Liver (tissue), 8 donors: ENCODE measurements at regions not wholly inside any gene's neighbourhood (a gene's known extent, or its start where the extent isn't known, plus 50 kb on each side); places are given as distances from the start of the nearest gene placed in this dataset.

Experiments used
- DNase-seq: peaks from one replicate; pipeline ENCODE4 v3.0.0-alpha.2; 2017; ENCODE audit warnings: low spot score
- H3K27ac ChIP-seq, 2 donors: one replicate each; pipeline ENCODE4 v1.7.0; 2013; ENCODE audit warnings: inconsistent platforms in 2 of 2, low read length in 2 of 2, control low read depth in 1 of 2, low read depth in 1 of 2, mild to moderate bottlenecking in 1 of 2
- H3K27me3 ChIP-seq, 4 donors: one replicate each; pipeline versions ENCODE4 v1.6.1 to v1.7.0; 2013; ENCODE audit warnings: low read length in 3 of 4, inconsistent platforms in 1 of 4, mild to moderate bottlenecking in 1 of 4, moderate library complexity in 1 of 4; ENCODE audit not compliant: control insufficient read depth in 4 of 4, insufficient read depth in 4 of 4
- H3K36me3 ChIP-seq, 4 donors: one replicate each; pipeline versions ENCODE4 v1.6.1 to v1.7.0; 2013; ENCODE audit warnings: low read length in 3 of 4, mild to moderate bottlenecking in 3 of 4, low read depth in 1 of 4, moderate library complexity in 1 of 4; ENCODE audit not compliant: control insufficient read depth in 4 of 4, insufficient read depth in 3 of 4
- H3K4me1 ChIP-seq, 4 donors: one replicate each; pipeline versions ENCODE4 v1.6.1 to v1.7.0; 2013; ENCODE audit warnings: low read length in 3 of 4, mild to moderate bottlenecking in 3 of 4, moderate library complexity in 1 of 4; ENCODE audit not compliant: control insufficient read depth in 4 of 4, insufficient read depth in 4 of 4
- H3K4me3 ChIP-seq, 3 donors: one replicate each; pipeline versions ENCODE4 v1.6.1 to v1.7.0; 2013; ENCODE audit warnings: low read length in 3 of 3, control low read depth in 1 of 3, low read depth in 1 of 3, mild to moderate bottlenecking in 1 of 3
- H3K9ac ChIP-seq, 2 donors: one replicate each; pipeline ENCODE4 v1.7.0; 2013; ENCODE audit warnings: low read length in 2 of 2, mild to moderate bottlenecking in 2 of 2, moderate library complexity in 2 of 2, control low read depth in 1 of 2, low read depth in 1 of 2
- H3K9me3 ChIP-seq, 4 donors: one replicate each; pipeline versions ENCODE4 v1.6.1 to v1.7.0; 2013; ENCODE audit warnings: low read length in 3 of 4; ENCODE audit not compliant: control insufficient read depth in 4 of 4
- EGR1 ChIP-seq, 2 donors: IDR thresholded peaks; 2 replicates each; pipeline ENCODE4 v1.6.1; 2016 to 2018; ENCODE audit warnings: antibody characterized with exemption in 2 of 2, low read depth in 2 of 2
- FOXA1 ChIP-seq: IDR thresholded peaks from 2 replicates; pipeline ENCODE4 v1.6.1; 2016; ENCODE audit warnings: antibody characterized with exemption
- FOXA2 ChIP-seq: IDR thresholded peaks from 2 replicates; pipeline ENCODE4 v1.6.1; 2016; ENCODE audit warnings: antibody characterized with exemption
- HNF4A ChIP-seq, 2 donors: conservative IDR thresholded peaks; 2 replicates each; pipeline ENCODE4 v1.6.1; 2016; ENCODE audit warnings: antibody characterized with exemption in 2 of 2, mild to moderate bottlenecking in 2 of 2
- HNF4G ChIP-seq: IDR thresholded peaks from 2 replicates; pipeline ENCODE4 v1.6.1; 2016; ENCODE audit warnings: antibody characterized with exemption
- JUND ChIP-seq, 2 donors: IDR thresholded peaks; 2 replicates each; pipeline ENCODE4 v1.6.1; 2016; ENCODE audit warnings: antibody characterized with exemption in 2 of 2
- NR2F2 ChIP-seq: IDR thresholded peaks from 2 replicates; pipeline ENCODE4 v1.6.1; 2016; ENCODE audit warnings: antibody characterized with exemption
- RAD21 ChIP-seq, 2 donors: IDR thresholded peaks; 2 replicates each; pipeline ENCODE4 v1.6.1; 2016; ENCODE audit warnings: antibody characterized with exemption in 2 of 2, mild to moderate bottlenecking in 2 of 2
- REST ChIP-seq: IDR thresholded peaks from 2 replicates; pipeline ENCODE4 v1.6.1; 2016; ENCODE audit warnings: antibody characterized with exemption, mild to moderate bottlenecking
- SP1 ChIP-seq: IDR thresholded peaks from 2 replicates; pipeline ENCODE4 v1.6.1; 2018; ENCODE audit warnings: antibody characterized with exemption, mild to moderate bottlenecking
- TAF1 ChIP-seq: conservative IDR thresholded peaks from 2 replicates; pipeline ENCODE4 v1.6.1; 2016; ENCODE audit warnings: antibody characterized with exemption, mild to moderate bottlenecking
- YY1 ChIP-seq: IDR thresholded peaks from 2 replicates; pipeline ENCODE4 v1.6.1; 2016; ENCODE audit warnings: antibody characterized with exemption, mild to moderate bottlenecking
- WGBS: extraction: QIAGEN DNeasy Blood & Tissue Kit; methylation state at CpG from one replicate; pipeline ENCODE4 v1.1.7; 2013; 5-methylcytosine and 5-hydroxymethylcytosine counted together
- TF ChIP-seq, protein P1 (sequence below): IDR thresholded peaks from 2 replicates; pipeline ENCODE4 v1.6.1; 2016; ENCODE audit warnings: antibody characterized with exemption
- TF ChIP-seq, protein P2 (sequence below): IDR thresholded peaks from 2 replicates; pipeline ENCODE4 v1.6.1; 2016; ENCODE audit warnings: antibody characterized with exemption
- TF ChIP-seq, protein P3 (sequence below): fragments of 150-350 bp; IDR thresholded peaks from 2 replicates; pipeline ENCODE4 v1.5.1; 2017; ENCODE audit warnings: improper control_type of control experiment, low read depth, low read length; ENCODE audit not compliant: missing input control
- donor health status: healthy.
- donor health status: healthy.
- donor health status: healthy.
- donor health status: healthy.
- donor health status: healthy.

GRCh38 chr18:25599443-25599842 is 247.5 kb upstream of the ZNF521 start:
- Histone ChIP-seq H3K4me1 (no peaks in the 10 kb centered on the region), H3K27me3 (peaks cover 0 to 3% (median under 1%) of the 10 kb centered on the region in 4 donors), H3K4me3 (no peak overlapping the region), H3K9ac (no peak overlapping the region), H3K27ac (no peak overlapping the region), H3K36me3 (no peaks in the 10 kb centered on the region), H3K9me3 (no peaks in the 10 kb centered on the region)
- no peak for TF ChIP-seq EGR1 (IDR thresholded peaks at IDR 0.05; ENCODE audit: low read depth in 2 of 2)
- no peak for TF ChIP-seq FOXA2
- no peak for TF ChIP-seq YY1
- no peak for TF ChIP-seq REST
- TF ChIP-seq, protein P1, sequence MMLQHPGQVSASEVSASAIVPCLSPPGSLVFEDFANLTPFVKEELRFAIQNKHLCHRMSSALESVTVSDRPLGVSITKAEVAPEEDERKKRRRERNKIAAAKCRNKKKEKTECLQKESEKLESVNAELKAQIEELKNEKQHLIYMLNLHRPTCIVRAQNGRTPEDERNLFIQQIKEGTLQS = no peak
- no peak for TF ChIP-seq FOXA1
- TF ChIP-seq, protein P2, sequence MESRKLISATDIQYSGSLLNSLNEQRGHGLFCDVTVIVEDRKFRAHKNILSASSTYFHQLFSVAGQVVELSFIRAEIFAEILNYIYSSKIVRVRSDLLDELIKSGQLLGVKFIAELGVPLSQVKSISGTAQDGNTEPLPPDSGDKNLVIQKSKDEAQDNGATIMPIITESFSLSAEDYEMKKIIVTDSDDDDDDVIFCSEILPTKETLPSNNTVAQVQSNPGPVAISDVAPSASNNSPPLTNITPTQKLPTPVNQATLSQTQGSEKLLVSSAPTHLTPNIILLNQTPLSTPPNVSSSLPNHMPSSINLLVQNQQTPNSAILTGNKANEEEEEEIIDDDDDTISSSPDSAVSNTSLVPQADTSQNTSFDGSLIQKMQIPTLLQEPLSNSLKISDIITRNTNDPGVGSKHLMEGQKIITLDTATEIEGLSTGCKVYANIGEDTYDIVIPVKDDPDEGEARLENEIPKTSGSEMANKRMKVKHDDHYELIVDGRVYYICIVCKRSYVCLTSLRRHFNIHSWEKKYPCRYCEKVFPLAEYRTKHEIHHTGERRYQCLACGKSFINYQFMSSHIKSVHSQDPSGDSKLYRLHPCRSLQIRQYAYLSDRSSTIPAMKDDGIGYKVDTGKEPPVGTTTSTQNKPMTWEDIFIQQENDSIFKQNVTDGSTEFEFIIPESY = no peak
- no peak for TF ChIP-seq SP1
- no peak for TF ChIP-seq JUND (IDR thresholded peaks at IDR 0.05)
- no peak for TF ChIP-seq HNF4A (conservative IDR thresholded peaks at IDR 0.05)
- TF ChIP-seq, protein P3, sequence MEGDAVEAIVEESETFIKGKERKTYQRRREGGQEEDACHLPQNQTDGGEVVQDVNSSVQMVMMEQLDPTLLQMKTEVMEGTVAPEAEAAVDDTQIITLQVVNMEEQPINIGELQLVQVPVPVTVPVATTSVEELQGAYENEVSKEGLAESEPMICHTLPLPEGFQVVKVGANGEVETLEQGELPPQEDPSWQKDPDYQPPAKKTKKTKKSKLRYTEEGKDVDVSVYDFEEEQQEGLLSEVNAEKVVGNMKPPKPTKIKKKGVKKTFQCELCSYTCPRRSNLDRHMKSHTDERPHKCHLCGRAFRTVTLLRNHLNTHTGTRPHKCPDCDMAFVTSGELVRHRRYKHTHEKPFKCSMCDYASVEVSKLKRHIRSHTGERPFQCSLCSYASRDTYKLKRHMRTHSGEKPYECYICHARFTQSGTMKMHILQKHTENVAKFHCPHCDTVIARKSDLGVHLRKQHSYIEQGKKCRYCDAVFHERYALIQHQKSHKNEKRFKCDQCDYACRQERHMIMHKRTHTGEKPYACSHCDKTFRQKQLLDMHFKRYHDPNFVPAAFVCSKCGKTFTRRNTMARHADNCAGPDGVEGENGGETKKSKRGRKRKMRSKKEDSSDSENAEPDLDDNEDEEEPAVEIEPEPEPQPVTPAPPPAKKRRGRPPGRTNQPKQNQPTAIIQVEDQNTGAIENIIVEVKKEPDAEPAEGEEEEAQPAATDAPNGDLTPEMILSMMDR = no peak
- DNase-seq = no peak

- Histone ChIP-seq H3K27ac (no peak overlapping the region), H3K4me3 (no peak overlapping the region), H3K27me3 (peaks cover 0 to 3% (median under 1%) of the 10 kb centered on the region in 4 donors), H3K9ac (no peak overlapping the region), H3K4me1 (no peaks in the 10 kb centered on the region), H3K36me3 (no peaks in the 10 kb centered on the region), H3K9me3 (no peaks in the 10 kb centered on the region)
- no peak for DNase-seq
- 73% methylated on average over 9 of the region's 9 CpGs for WGBS
- no peak for TF ChIP-seq TAF1
- no peak for TF ChIP-seq REST
- TF ChIP-seq, protein P1 = no peak
- no peak for TF ChIP-seq JUND (IDR thresholded peaks at IDR 0.05)
- no peak for TF ChIP-seq HNF4G
- no peak for TF ChIP-seq YY1
- TF ChIP-seq, protein P3 = no peak
- no peak for TF ChIP-seq RAD21 (IDR thresholded peaks at IDR 0.05)
- TF ChIP-seq, protein P2 = no peak
- TF ChIP-seq NR2F2 = no peak
- TF ChIP-seq EGR1 (IDR thresholded peaks at IDR 0.05; ENCODE audit: low read depth in 2 of 2) = no peak
Measured at GRCh38 chr18:25597476-25597875, 245.5 kb upstream of the ZNF521 start.
